ENCODE measurements at regions not wholly inside any gene's neighbourhood (a gene's known extent, or its start where the extent isn't known, plus 50 kb on each side); places are given as distances from the start of the nearest gene placed in this dataset.
"Not testable (repeated sequence)": the region's sequence is repeated elsewhere in the genome, so short reads cannot be mapped to it uniquely, and the experiment has no call there.

DNA sequence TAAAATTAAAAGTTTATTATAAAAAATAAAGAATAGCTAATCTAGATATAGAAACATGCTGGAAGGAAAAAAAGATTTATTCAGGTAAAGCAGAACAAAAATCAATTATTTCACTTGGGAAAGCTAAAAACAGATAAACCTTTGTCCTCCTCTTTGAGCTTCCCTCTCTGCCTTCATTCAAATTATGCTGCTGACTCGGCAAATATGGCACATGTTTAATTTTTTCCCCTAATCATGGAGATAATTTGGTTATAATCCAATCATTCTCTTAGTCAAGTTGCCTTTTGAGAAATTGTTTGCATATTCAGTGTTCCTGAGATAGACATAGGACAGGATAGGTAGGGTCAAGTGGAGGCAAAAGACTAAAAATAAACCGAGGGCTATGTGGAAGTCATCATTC lies 556.8 kb upstream of the PTCHD4 start:
- TF ChIP-seq, protein P1, sequence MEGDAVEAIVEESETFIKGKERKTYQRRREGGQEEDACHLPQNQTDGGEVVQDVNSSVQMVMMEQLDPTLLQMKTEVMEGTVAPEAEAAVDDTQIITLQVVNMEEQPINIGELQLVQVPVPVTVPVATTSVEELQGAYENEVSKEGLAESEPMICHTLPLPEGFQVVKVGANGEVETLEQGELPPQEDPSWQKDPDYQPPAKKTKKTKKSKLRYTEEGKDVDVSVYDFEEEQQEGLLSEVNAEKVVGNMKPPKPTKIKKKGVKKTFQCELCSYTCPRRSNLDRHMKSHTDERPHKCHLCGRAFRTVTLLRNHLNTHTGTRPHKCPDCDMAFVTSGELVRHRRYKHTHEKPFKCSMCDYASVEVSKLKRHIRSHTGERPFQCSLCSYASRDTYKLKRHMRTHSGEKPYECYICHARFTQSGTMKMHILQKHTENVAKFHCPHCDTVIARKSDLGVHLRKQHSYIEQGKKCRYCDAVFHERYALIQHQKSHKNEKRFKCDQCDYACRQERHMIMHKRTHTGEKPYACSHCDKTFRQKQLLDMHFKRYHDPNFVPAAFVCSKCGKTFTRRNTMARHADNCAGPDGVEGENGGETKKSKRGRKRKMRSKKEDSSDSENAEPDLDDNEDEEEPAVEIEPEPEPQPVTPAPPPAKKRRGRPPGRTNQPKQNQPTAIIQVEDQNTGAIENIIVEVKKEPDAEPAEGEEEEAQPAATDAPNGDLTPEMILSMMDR (IDR thresholded peaks at IDR 0.05; ENCODE audit: low read depth, low read length): no peak
- TF ChIP-seq POLR2A (IDR thresholded peaks at IDR 0.05; ENCODE audit: extremely low read depth, insufficient read length) (no peak), MYC (IDR thresholded peaks at IDR 0.05; ENCODE audit: low read depth, low read length) (no peak)
- TF ChIP-seq, protein P2, sequence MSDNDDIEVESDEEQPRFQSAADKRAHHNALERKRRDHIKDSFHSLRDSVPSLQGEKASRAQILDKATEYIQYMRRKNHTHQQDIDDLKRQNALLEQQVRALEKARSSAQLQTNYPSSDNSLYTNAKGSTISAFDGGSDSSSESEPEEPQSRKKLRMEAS (IDR thresholded peaks at IDR 0.05; ENCODE audit: low read depth, low read length): no peak
- no peak for DNase-seq (ENCODE audit: low read depth)

GRCh38 chr6:48664826-48665225 lies 553.8 kb upstream of the PTCHD4 start:
- H3K4me3 ChIP-seq (ENCODE audit: low read depth, low read length): no peak overlapping the region
- no peak for DNase-seq (ENCODE audit: low read depth)
- TF ChIP-seq MYC (IDR thresholded peaks at IDR 0.05; ENCODE audit: low read depth, low read length): no peak
- TF ChIP-seq, protein P2 (IDR thresholded peaks at IDR 0.05; ENCODE audit: low read depth, low read length): no peak
- TF ChIP-seq, protein P1 (IDR thresholded peaks at IDR 0.05; ENCODE audit: low read depth, low read length): no peak
- TF ChIP-seq POLR2A (IDR thresholded peaks at IDR 0.05; ENCODE audit: extremely low read depth, insufficient read length): no peak

More for the DNA sequence above, 556.8 kb upstream of the PTCHD4 start:
- no peak overlapping the region for H3K4me3 ChIP-seq (ENCODE audit: low read depth, low read length)

- TF ChIP-seq, protein P1 (IDR thresholded peaks at IDR 0.05; ENCODE audit: low read depth, low read length): no peak
- TF ChIP-seq MYC (IDR thresholded peaks at IDR 0.05; ENCODE audit: low read depth, low read length) (no peak), POLR2A (IDR thresholded peaks at IDR 0.05; ENCODE audit: extremely low read depth, insufficient read length) (no peak)
- TF ChIP-seq, protein P2 (IDR thresholded peaks at IDR 0.05; ENCODE audit: low read depth, low read length): no peak
- no peak overlapping the region for H3K4me3 ChIP-seq (ENCODE audit: low read depth, low read length)
- no peak for DNase-seq (ENCODE audit: low read depth)
These were observed 547.9 kb upstream of the PTCHD4 start for GRCh38 chr6:48658915-48659314.

GRCh38 chr6:48641544-48641943 lies 530.5 kb upstream of the PTCHD4 start:
- TF ChIP-seq, protein P1 (IDR thresholded peaks at IDR 0.05; ENCODE audit: low read depth, low read length): no peak
- TF ChIP-seq MYC (IDR thresholded peaks at IDR 0.05; ENCODE audit: low read depth, low read length) (no peak), POLR2A (IDR thresholded peaks at IDR 0.05; ENCODE audit: extremely low read depth, insufficient read length) (no peak)
- TF ChIP-seq, protein P2 (IDR thresholded peaks at IDR 0.05; ENCODE audit: low read depth, low read length): no peak
- DNase-seq (ENCODE audit: low read depth): no peak
- no peak overlapping the region for H3K4me3 ChIP-seq (ENCODE audit: low read depth, low read length)

- DNase-seq (ENCODE audit: low read depth); H3K4me3 ChIP-seq (ENCODE audit: low read depth, low read length): not testable (repeated sequence)
These were observed 527.8 kb upstream of the PTCHD4 start for GRCh38 chr6:48638796-48639195.

DNA sequence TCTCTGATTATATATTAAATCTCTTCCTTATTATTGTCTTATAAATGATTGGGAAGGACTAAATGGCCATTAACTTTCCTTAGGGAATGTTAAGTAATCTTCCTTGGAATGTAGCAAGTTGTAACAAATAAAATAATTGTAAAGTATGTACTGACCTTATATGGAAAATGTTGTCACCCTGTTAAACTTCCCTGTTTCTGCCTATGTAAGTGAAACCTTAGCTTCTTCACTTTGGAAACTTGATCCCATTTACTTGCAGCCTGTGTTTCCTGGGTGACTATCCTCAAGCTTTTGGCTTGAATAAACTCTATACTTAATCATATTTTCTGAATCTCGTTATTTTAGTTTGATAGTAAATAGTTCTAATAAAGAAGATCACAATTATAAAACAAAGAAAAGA lies 519.5 kb upstream of the PTCHD4 start:
- TF ChIP-seq MYC (IDR thresholded peaks at IDR 0.05; ENCODE audit: low read depth, low read length) (no peak), POLR2A (IDR thresholded peaks at IDR 0.05; ENCODE audit: extremely low read depth, insufficient read length) (no peak)
- TF ChIP-seq, protein P1 (IDR thresholded peaks at IDR 0.05; ENCODE audit: low read depth, low read length): no peak
- TF ChIP-seq, protein P2 (IDR thresholded peaks at IDR 0.05; ENCODE audit: low read depth, low read length): no peak
- no peak for DNase-seq (ENCODE audit: low read depth)
- H3K4me3 ChIP-seq (ENCODE audit: low read depth, low read length): no peak overlapping the region

Measured in NB4 (cell line).